Ishikawa (cell line): ENCODE measurements at regions not wholly inside any gene's neighbourhood (a gene's known extent, or its start where the extent isn't known, plus 50 kb on each side); places are given as distances from the start of the nearest gene placed in this dataset.

ENCODE experiments used
- CEBPB ChIP-seq: IDR thresholded peaks from 2 replicates; pipeline ENCODE4 v1.6.1; 2012
- CREB1 ChIP-seq: IDR thresholded peaks from 2 replicates; pipeline ENCODE4 v1.6.1; 2012; ENCODE audit warnings: low read depth
- EGR1 ChIP-seq: IDR thresholded peaks from 2 replicates; pipeline ENCODE4 v1.6.1; 2012
- EP300 ChIP-seq: IDR thresholded peaks from 2 replicates; pipeline ENCODE4 v1.6.1; 2012; ENCODE audit warnings: borderline replicate concordance
- FOXM1 ChIP-seq: IDR thresholded peaks from 2 replicates; pipeline ENCODE4 v1.6.1; 2012; ENCODE audit warnings: low read depth, borderline replicate concordance
- NFIC ChIP-seq: IDR thresholded peaks from 2 replicates; pipeline ENCODE4 v1.6.1; 2012
- RAD21 ChIP-seq: IDR thresholded peaks from 2 replicates; pipeline ENCODE4 v1.6.1; 2012; ENCODE audit warnings: low read depth
- TAF1 ChIP-seq: IDR thresholded peaks from 2 replicates; pipeline ENCODE4 v1.6.1; 2012; ENCODE audit warnings: low read depth, mild to moderate bottlenecking
- TCF12 ChIP-seq: IDR thresholded peaks from 2 replicates; pipeline ENCODE4 v1.6.1; 2012; ENCODE audit warnings: low read depth
- TEAD4 ChIP-seq: IDR thresholded peaks from 2 replicates; pipeline ENCODE4 v1.6.1; 2012
- YY1 ChIP-seq: IDR thresholded peaks from 2 replicates; pipeline ENCODE4 v1.6.1; 2012; ENCODE audit warnings: low read depth
- ZBTB7A ChIP-seq: IDR thresholded peaks from 2 replicates; pipeline ENCODE4 v1.6.1; 2012; ENCODE audit warnings: low read depth
- TF ChIP-seq, protein P1 (sequence below): IDR thresholded peaks from 2 replicates; pipeline ENCODE4 v1.6.1; 2012
- TF ChIP-seq, protein P2 (sequence below): IDR thresholded peaks from 2 replicates; pipeline ENCODE4 v1.6.1; 2012; ENCODE audit warnings: low read depth, mild to moderate bottlenecking
- TF ChIP-seq, protein P3 (sequence below): IDR thresholded peaks from 2 replicates; pipeline ENCODE4 v1.6.1; 2012

DNA sequence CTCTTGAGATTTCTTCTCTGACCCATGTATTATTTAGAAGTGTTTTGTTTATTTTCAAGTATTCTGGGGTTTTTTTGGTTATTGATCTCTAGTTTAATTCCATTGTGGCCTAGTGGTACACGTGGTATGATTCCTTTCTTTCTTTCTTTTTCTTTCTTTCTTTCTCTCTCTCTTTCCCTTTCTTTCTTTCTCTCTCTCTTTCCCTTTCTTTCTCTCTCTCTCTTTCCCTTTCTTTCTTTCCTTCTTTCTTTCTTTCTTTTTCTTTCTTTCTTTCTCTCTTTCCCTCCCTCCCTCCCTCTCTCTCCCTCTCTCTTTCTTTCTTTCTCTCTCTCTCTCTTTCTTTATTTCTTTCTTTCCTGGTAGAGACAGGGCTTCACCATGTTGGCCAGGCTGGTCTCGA is 85.7 kb upstream of the UBE2E1 start:
- TF ChIP-seq TCF12 = no peak
- no peak for TF ChIP-seq RAD21
- TF ChIP-seq, protein P1, sequence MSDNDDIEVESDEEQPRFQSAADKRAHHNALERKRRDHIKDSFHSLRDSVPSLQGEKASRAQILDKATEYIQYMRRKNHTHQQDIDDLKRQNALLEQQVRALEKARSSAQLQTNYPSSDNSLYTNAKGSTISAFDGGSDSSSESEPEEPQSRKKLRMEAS = no peak
- no peak for TF ChIP-seq TEAD4
- no peak for TF ChIP-seq FOXM1
- TF ChIP-seq, protein P2, sequence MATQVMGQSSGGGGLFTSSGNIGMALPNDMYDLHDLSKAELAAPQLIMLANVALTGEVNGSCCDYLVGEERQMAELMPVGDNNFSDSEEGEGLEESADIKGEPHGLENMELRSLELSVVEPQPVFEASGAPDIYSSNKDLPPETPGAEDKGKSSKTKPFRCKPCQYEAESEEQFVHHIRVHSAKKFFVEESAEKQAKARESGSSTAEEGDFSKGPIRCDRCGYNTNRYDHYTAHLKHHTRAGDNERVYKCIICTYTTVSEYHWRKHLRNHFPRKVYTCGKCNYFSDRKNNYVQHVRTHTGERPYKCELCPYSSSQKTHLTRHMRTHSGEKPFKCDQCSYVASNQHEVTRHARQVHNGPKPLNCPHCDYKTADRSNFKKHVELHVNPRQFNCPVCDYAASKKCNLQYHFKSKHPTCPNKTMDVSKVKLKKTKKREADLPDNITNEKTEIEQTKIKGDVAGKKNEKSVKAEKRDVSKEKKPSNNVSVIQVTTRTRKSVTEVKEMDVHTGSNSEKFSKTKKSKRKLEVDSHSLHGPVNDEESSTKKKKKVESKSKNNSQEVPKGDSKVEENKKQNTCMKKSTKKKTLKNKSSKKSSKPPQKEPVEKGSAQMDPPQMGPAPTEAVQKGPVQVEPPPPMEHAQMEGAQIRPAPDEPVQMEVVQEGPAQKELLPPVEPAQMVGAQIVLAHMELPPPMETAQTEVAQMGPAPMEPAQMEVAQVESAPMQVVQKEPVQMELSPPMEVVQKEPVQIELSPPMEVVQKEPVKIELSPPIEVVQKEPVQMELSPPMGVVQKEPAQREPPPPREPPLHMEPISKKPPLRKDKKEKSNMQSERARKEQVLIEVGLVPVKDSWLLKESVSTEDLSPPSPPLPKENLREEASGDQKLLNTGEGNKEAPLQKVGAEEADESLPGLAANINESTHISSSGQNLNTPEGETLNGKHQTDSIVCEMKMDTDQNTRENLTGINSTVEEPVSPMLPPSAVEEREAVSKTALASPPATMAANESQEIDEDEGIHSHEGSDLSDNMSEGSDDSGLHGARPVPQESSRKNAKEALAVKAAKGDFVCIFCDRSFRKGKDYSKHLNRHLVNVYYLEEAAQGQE = no peak
- TF ChIP-seq CREB1 = no peak
- TF ChIP-seq EGR1 = no peak
- no peak for TF ChIP-seq NFIC
- TF ChIP-seq CEBPB = no peak
- TF ChIP-seq YY1 = no peak
- TF ChIP-seq EP300 = no peak
- no peak for TF ChIP-seq ZBTB7A

DNA sequence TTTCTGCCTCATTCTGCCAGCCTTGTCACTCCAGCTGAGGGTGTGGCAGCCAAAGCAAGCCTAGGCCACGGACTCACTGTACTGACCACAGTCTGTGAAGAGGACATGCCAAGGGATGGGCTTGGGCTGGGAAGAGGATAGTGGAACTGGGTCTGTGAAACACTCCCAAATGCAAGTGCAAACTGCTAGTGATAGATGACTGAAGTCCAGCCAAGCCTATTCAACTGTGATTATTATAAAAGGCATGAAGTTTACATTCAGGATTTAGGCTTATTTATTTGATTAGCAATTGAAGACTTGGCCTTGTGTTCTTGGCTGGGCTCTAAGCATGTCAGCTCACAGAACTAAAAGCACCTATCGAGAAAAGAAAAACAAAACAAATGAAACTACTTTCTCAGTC is 84.9 kb upstream of the UBE2E1 start:
- TF ChIP-seq, protein P3, sequence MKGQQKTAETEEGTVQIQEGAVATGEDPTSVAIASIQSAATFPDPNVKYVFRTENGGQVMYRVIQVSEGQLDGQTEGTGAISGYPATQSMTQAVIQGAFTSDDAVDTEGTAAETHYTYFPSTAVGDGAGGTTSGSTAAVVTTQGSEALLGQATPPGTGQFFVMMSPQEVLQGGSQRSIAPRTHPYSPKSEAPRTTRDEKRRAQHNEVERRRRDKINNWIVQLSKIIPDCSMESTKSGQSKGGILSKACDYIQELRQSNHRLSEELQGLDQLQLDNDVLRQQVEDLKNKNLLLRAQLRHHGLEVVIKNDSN = no peak
- TF ChIP-seq CREB1 = no peak
- TF ChIP-seq, protein P2 = no peak
- no peak for TF ChIP-seq ZBTB7A
- TF ChIP-seq NFIC = no peak
- no peak for TF ChIP-seq YY1
- TF ChIP-seq FOXM1 = no peak
- no peak for TF ChIP-seq EGR1
- TF ChIP-seq, protein P1 = no peak
- TF ChIP-seq EP300 = no peak

DNA sequence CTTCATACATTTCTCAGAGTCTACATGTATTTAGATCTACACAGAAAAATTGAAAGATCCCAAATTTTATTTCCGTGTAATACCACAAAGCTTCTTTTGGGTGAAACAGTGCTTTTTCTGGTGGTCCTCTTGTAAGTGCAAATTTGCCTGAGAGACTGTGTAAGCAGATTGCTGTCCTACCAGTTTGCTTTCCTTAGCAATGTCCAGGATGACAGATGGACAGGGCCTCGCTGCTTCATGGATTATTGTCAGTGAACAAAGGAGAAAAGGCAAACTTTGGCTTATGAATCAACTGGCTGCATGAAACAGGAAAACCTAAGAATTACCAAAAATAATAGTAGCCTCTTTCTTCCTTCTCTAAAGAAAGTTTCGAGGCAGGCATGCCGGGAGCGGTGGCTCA is 82.6 kb upstream of the UBE2E1 start:
- no peak for TF ChIP-seq CREB1
- TF ChIP-seq TEAD4 = no peak
- TF ChIP-seq CEBPB = no peak
- TF ChIP-seq, protein P3 = no peak
- TF ChIP-seq TCF12 = no peak
- no peak for TF ChIP-seq NFIC

DNA sequence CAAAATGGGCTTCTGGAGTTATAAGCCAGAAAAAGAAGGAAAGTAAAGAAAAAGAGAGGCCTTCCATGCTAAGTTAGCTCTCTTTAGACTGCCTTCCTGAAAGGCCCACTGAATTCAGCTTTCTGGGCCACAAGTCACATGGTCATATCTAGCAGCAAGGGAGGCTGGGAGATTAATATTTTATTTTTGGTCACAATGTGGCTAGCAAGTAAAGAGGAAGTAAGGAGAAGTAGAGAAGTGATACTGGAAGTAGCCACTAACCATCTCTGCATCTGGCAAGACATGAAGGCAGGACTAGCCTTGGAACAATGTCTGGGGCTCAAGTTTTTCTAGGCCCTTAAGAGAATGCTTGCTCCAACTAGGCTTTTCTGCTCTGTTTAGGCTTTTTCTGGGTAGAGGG is 81.8 kb upstream of the UBE2E1 start:
- TF ChIP-seq CEBPB (no peak), ZBTB7A (no peak), TAF1 (no peak), NFIC (no peak), EGR1 (no peak)
- TF ChIP-seq, protein P2 = no peak

DNA sequence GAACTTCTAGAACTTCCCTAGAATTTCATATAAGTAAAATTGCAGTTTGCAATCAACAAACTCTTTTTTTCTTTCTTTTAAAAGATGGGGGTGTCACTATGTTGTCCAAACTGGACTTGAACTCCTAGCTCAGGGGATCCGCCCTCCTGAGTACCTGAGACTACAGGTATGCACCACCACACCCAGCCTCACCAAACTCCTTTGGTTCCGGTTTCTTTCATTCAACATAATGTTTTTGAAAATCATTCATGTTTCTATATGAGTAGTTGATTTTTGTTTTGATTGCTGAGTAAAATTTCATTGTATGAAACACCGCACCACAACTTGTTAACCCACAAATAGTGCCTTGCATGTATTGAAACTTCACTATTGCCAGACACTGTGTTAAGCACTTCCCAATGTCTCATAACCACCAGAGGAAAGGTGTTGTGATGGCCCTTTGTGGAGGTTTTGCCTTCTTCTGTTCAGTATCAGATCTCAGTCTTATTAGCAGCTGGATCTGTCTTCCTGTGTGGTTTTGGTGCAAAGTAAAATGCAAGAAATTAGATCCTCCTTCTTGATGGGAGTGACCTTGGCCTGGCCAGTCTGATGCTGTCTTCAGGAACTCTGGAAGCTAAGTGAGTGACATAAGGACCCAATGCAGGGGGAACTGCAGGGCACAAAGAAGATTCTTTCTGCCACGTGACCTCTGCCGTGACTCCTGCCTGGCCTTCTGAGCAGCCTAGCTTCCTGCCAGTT is 78.8 kb upstream of the UBE2E1 start:
- TF ChIP-seq CEBPB = no peak
- TF ChIP-seq FOXM1 = no peak
- no peak for TF ChIP-seq CREB1
- no peak for TF ChIP-seq ZBTB7A
- TF ChIP-seq RAD21 = no peak
- no peak for TF ChIP-seq TEAD4
- TF ChIP-seq TCF12 = no peak
